ENCODE measurements at regions not wholly inside any gene's neighbourhood (a gene's known extent, or its start where the extent isn't known, plus 50 kb on each side); places are given as distances from the start of the nearest gene placed in this dataset.
A peak's percentile ranks its signal among the peaks of the same experiment; 100 is the strongest.
"Not testable (repeated sequence)": the region's sequence is repeated elsewhere in the genome, so short reads cannot be mapped to it uniquely, and the experiment has no call there.

- no peak for DNase-seq (ENCODE audit: low read depth in 2 of 3, low spot score in 2 of 3)
Observed at GRCh38 chr5:62206150-62206829, 99.7 kb upstream of the KIF2A start.

DNA sequence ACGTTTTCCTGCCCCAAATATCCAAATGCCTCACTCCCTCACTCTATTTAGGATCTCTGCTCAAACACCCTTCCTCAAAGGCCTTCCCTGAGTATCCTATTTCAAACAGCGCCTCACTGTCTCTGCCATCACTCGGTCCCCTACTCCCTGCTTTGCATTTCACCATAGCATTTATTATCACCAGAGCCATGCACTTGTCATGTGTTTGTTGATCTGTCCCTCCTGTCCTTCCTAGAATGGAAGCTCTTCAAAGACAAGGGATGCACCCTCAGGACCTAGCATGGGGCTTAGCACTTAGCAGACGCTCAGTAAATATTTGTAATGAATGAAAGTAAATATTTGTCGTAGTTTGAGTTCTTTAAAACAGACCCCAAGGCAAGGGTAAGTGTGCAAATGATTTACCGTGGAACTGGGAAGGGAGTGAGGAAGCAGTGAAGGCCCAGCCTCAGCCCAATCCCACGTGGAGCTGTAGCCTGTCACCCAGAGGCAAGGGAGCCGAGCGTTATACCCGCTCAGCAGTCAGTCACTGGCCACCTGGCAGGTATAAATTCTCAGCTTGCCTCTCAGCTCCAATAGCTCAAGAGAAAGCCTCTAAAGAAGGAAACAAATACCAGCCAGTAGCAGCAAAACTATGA lies 97.7 kb upstream of the KIF2A start:
- no peak for DNase-seq (ENCODE audit: low read depth in 2 of 3, low spot score in 2 of 3)

DNA sequence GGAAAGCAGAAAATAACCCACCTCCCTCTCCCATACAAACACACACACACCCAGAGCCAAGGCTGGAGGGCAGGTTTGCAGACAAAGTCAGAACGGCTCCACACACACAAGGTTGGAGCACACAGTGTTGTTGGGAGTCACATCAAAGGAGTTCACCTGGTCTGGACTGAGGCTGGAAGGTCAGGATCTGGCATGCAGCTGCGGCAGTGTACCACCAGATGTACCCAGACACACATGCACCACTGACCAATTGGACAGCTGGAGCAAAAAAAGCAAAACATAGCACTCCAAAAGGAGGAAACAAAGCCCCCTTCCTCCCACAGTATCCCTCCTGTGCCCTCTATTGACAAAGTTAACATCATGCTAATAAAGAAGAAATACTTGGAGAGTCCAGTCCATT lies 94.6 kb upstream of the KIF2A start:
- no peak for DNase-seq (ENCODE audit: low read depth in 2 of 3, low spot score in 2 of 3)

DNA sequence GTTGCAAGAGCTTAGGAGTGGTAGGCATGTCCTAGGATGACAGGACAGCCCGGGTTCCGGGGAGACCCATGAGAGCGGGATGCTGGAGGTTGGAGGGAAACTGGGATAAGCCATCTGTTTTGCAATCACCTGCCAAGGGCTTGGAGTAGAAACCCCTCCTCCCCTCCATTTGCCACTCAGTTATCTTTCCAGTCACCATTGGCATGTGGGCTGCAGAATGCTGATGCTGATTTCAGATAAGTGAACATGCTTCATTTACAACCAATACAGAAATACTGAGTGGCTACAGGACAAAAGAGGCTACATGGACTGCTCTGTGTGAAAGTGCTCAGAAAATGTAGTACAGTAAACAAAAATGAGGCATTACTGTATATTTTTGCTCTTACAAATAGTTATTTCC lies 93.4 kb upstream of the KIF2A start:
- DNase-seq (ENCODE audit: low read depth in 2 of 3, low spot score in 2 of 3): no peak

- DNase-seq (ENCODE audit: low read depth in 2 of 3, low spot score in 2 of 3): no peak
Observed at GRCh38 chr5:62214701-62215100, 91.3 kb upstream of the KIF2A start.

GRCh38 chr5:62216603-62217002 lies 89.4 kb upstream of the KIF2A start:
- DNase-seq (ENCODE audit: low read depth in 2 of 3, low spot score in 2 of 3): not testable (repeated sequence)

- DNase-seq (ENCODE audit: low read depth in 2 of 3, low spot score in 2 of 3): not testable (repeated sequence)
Observed at GRCh38 chr5:62217095-62217494, 88.9 kb upstream of the KIF2A start.

DNA sequence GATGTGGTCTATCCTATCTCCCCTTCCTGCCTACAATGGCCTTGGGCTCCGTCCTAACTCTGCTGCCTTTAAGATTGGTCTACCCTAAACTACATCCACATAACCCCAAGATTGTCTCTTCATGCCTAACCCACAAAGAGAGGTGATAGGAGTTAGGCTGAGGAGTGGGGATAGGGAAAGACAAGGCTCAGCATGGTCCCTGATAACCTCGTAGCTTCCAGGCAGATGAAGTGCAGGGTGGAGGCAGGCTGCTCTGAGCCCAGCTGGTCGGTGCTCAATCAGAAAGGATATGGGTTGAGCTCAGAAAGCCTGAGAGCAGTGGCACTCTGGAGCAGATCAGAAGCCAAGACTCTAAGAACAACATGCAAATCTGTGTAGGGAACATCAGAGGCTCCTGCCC lies 87.1 kb upstream of the KIF2A start:
- not testable (repeated sequence) for DNase-seq (ENCODE audit: low read depth in 2 of 3, low spot score in 2 of 3)

DNA sequence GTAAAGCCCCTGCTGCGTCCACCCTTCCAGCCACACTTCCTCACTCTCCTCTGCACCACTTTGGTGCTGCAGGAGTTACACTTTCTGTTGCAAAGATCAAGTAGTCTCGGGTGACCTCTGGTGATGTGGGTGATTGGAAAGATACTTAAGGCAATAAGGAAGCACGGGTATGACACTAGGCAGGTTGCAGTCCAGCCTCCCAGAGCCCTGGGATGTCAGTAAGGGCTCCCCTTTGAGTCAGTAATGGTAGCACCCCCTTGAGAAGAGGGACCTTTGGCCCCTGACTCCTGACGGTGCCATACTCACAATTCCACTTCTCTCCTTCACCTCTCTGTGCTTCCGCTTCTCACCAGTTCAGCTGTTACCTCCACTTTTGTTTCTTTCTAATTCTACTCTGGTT lies 84.1 kb upstream of the KIF2A start:
- DNase-seq (ENCODE audit: low read depth in 2 of 3, low spot score in 2 of 3): not testable (repeated sequence)

DNA sequence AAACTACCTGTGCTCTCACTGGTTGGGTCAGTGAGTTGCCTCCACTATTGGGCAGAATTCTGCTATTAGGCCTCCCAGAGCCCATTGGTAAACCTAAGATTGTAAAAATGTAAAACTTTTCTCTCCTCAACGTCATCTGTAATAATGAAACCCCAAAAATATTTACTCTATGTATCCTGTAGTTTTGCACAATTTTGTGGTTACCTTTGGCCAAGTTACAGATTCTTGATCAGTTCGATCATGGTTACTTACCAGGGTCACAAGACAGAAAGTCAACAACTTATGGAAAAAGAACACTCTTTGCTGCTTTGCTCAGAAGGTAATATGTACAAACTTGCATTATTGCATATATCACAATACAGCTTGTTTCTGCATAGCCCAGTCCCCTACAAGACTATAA lies 83.7 kb upstream of the KIF2A start:
- not testable (repeated sequence) for DNase-seq (ENCODE audit: low read depth in 2 of 3, low spot score in 2 of 3)

GRCh38 chr5:62223312-62223670 lies 82.7 kb upstream of the KIF2A start:
- DNase-seq (ENCODE audit: low read depth in 2 of 3, low spot score in 2 of 3): peak in 2 of 3 experiments; percentile 39 to 47

DNA sequence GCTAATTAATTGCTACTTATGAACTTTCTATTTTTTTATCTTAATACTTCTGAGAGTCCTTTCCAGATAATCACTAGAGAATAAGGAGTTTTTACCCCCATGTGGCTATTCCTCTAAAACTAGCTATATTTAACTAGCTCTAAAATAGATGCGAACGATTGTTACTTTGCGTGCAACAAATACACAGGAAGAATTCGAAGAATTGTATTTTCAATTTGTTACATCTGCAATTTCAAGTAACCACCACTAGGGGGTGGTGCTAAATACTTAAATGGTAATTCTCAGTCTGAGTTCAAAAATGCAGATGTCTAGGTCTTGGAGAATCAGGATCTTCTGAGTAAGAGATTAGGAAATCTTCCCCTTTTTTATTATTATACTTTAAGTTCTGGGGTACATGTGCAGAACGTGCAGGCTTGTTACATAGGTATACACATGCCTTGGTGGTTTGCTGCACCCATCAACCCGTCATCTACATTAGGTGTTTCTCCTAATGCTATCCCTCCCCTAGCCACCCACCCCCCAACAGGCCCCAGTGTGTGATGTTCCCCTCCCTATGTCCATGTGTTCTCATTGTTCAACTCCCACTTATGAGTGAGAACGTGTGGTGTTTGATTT lies 80.9 kb upstream of the KIF2A start:
- not testable (repeated sequence) for DNase-seq (ENCODE audit: low read depth in 2 of 3, low spot score in 2 of 3)

- DNase-seq (ENCODE audit: low read depth in 2 of 3, low spot score in 2 of 3): not testable (repeated sequence)
Observed at GRCh38 chr5:62230876-62231388, 75.1 kb upstream of the KIF2A start.

GRCh38 chr5:62231576-62231975 lies 74.4 kb upstream of the KIF2A start:
- DNase-seq (ENCODE audit: low read depth in 2 of 3, low spot score in 2 of 3): no peak

DNA sequence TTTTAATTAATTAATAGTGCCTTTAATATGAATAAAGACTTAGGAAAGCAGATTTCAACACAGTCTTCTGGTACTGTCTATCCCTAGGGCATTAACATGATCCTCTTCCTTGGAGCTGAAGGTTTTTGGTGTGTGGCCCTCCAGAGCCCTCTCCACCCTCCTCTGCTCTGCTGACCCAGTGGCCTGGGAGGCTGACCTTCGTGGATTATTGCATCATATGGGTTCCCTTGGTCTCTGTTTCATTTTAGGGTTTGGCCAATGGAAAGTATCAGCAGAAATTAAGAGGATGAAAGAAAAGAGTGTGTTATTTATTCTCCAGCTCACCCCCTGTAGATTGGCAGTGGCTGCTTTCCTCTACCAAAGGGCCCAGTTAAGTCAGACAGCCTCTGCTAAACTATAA lies 73.8 kb upstream of the KIF2A start:
- DNase-seq (ENCODE audit: low read depth in 2 of 3, low spot score in 2 of 3): not testable (repeated sequence)

GRCh38 chr5:62233083-62234046 lies 72.6 kb upstream of the KIF2A start:
- DNase-seq (ENCODE audit: low read depth in 2 of 3, low spot score in 2 of 3): not testable (repeated sequence)

- DNase-seq (ENCODE audit: low read depth in 2 of 3, low spot score in 2 of 3): peak in 2 of 3 experiments; percentile 22 to 40
Observed at GRCh38 chr5:62236593-62236992, 69.4 kb upstream of the KIF2A start.

GRCh38 chr5:62237944-62238343 lies 68.1 kb upstream of the KIF2A start:
- DNase-seq (ENCODE audit: low read depth in 2 of 3, low spot score in 2 of 3): not testable (repeated sequence)

- not testable (repeated sequence) for DNase-seq (ENCODE audit: low read depth in 2 of 3, low spot score in 2 of 3)
Observed at GRCh38 chr5:62238584-62238983, 67.4 kb upstream of the KIF2A start.

GRCh38 chr5:62240494-62240893 lies 65.5 kb upstream of the KIF2A start:
- not testable (repeated sequence) for DNase-seq (ENCODE audit: low read depth in 2 of 3, low spot score in 2 of 3)

GRCh38 chr5:62242000-62242399 lies 64.0 kb upstream of the KIF2A start:
- DNase-seq (ENCODE audit: low read depth in 2 of 3, low spot score in 2 of 3): not testable (repeated sequence)
